ENCODE measurements at regions not wholly inside any gene's neighbourhood (a gene's known extent, or its start where the extent isn't known, plus 50 kb on each side); places are given as distances from the start of the nearest gene placed in this dataset.
"Not testable (repeated sequence)": the region's sequence is repeated elsewhere in the genome, so short reads cannot be mapped to it uniquely, and the experiment has no call there.

DNA sequence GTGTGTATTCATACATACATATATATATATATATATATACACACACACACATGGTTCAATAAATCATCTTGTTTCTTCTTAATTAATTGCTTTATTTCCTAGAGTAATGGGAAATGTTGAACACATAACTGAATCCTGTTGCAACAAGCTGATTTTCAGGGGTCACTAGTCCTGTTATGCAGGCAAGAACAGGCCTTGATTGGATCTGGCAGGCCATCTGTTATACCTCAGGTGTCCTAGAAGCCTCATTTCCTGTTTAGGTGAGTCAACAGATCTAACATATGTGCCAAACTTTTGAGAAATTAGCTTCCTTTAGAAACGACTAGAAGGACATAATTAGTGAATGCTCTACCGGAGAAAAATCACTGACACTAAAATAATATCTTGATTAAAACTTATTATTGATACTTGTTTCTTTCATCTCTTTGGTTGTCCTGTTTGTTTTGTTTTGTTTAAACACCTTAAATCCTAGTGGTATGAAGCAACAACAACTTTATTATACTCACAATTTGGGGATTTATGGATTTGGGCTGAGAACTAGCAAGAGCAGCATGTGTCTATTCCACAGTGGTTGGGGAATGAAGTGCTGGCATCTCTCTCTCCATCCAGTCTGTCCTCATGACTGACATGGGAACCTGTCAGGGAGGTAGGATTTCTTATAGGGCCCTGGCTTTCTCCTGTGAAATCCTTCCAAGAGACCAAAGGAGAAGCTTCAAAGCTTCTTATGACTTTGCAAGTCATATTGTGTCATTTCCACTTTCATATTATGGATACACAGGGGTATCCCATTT lies 552.6 kb downstream of the NSUN3 start:
- DNase-seq = no peak

DNA sequence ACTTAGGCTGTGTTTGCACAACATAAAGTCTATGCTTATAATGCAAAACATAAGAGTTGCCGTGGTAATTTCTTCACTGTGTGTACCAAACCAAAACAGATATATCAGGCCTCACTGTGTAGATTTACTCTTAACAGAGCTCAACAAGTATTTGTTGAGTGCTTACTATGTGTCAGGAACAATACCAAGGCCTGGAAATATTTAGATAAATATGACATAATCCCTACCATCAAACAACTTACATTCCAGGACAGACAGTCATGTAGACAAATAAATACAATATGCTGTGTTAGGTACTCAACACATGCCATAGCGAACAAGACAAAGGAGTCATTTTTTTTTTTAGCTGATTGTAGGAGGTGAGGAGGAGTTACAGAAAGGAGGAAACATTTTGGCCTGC lies 554.0 kb downstream of the NSUN3 start:
- no peak for DNase-seq

DNA sequence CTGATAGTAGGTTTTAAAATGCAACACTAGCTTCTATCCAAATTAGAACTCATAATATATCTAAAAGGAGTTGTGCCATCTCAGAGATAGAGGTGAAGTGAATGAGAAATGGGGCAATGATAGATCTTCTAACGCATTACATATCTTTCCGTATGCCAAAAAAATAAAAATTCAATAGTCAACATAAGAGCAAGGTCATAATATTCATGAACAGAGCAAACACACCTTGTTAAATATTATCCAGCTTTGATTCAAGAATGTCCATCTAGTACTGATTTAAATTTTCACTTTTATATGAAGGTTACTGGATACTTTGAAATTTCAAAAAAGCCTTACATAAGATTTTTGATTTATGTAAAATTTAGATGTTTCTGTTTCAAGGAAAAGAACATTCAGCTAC lies 554.5 kb downstream of the NSUN3 start:
- DNase-seq = no peak

DNA sequence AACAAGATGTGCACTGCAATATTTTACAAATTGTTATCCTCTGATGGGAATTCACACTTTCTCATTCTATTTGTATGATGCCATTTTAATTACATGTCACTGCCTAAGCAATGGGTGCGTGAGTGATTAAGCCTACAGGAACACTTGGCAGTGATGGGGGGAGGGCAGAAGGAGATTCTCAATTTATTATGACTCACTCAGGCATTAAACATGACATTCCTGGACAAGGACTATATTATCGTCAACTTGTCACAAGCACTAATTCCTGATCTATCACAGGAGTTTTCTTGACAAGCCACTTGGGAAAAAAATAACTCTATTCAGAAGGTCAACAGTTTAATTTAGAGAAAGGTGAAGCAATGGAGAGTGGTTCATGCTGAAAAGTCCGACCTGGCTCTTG lies 556.8 kb downstream of the NSUN3 start:
- DNase-seq = no peak

DNA sequence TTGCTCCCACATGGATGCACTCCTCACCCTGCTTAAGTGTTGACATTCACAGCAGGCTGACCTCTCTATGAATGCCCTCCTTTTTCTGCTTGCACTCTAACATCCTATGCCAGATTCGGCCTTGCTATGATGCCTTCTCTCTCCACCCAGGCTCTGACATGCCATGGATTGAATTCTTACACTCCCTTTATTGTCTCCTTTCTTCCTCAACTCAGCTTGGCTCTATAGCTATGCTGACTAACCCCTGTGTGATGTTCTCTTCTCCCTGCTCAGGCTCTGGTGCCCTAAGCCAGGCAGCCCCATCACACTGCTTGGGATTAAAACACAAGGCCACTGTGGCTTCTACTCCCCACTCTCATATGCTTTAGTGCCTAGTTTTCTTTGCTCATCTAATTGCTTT lies 563.7 kb downstream of the NSUN3 start:
- no peak for DNase-seq

DNA sequence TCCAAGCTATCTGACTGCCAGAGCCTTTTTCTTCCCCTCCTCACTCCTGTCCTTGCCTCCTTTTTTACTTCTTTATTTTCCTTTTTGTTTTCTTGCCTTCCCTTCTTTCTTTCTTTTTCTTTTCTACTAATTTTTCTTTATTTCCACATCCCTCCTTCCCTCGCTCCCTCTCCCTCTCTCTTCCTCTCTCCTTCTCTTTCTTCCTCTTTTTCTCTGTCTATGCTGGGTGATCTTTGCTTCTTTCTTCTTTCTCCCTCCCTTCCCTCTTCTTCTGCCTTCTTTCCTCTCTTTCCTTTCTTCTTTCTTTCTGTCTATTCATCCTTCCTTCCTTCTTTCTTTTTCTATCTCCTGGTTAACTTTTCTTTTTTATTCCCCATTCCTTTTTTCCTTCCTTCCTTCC lies 564.8 kb downstream of the NSUN3 start:
- no peak for DNase-seq

DNA sequence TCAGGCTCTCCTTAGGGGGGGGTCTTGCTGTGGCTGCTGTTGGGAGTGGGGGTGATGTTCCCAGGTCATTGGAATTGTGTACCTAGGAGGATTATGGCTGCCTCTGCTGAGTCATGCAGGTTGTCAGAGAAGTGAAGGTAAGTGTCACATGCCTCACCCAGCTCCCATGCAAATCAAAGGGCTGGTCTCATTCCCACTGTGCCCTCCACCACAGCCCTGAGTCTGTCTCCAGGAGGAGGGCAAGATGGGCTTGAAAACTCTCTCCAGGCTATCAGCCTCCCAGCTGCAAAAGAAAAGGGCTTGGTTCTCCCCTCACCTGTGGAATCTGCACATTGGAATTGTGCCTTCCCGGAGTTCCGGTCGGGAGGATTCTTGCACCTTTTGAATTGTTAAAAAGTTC lies 580.5 kb downstream of the NSUN3 start:
- no peak for DNase-seq

DNA sequence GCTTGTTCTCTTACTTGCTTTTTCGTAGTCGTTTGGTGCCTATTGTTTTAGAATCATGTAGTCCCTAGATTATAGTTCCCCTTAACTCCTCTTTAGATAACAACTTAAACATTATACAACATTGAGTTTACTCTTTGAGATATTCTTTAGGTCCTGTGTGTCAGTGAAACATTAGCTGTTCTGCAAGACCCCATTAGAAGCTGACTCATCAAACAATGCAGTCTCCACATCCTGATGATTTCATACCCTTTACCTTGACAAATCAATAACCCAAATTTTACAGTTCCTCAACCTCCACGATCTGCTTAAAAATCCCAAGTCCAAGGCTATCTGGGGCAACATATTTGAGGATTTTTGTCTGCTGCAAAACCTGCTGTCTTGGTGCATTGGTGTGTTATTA lies 582.9 kb downstream of the NSUN3 start:
- DNase-seq = no peak

DNA sequence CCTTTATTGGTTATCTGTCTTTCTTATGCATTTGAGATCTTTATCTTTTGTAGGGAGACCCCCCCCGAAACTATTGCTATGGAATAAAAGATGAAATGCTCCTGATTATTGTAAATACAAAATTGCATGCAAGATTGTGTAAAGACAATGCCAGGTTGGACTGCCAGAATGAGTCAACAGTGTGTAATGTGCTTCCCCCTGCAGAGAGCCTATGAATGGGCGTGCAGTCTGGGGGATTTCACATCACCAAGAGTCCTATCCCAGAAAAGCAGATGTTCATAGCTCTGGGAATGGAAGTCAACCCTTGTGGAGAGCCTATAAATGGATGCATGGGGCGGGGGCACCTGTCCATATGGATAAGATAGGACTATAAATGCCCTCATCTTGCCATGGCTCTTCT lies 584.3 kb downstream of the NSUN3 start:
- no peak for DNase-seq

DNA sequence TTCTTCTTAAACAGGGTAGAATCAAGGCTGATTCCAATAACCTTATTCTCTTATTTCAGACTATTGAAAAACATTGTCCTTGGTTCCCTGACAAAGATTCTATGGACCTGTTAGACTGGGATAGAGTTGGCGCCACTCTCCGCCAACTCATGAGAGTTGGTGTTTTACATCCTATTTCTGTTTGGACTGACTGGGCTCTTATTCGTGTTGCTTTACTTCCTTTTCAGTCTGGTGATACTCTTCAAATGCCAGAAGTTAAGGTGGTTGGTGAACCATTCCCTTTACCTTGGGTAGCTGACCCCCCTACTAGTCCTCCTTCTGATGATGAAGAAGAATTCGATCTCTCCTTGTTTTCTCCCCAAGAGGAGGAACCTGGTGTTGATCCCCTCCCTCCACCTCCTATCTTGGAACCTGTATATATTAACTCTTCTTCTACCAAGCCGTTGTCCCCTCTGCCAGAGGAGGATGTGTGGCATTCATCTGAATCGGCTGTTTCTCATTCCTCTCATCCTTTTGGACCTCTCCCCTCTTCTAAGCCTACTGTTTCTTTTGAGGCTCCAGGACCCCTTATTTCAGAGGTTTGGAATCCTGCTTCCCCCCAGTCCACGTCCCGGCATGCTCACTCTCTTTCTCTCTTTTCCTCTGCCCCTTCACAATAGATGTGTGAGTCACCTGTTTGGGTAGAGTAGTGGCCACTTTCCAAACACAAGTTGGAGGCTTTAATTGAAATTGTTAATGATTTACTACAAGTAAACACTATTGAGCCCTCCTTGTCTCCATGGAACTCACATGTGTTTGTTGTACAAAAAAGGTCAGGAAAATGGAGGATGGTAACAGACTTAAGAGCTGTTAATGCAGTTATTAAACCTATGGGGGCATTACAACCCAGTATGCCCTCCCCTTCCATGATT lies 585.7 kb downstream of the NSUN3 start:
- not testable (repeated sequence) for DNase-seq

DNA sequence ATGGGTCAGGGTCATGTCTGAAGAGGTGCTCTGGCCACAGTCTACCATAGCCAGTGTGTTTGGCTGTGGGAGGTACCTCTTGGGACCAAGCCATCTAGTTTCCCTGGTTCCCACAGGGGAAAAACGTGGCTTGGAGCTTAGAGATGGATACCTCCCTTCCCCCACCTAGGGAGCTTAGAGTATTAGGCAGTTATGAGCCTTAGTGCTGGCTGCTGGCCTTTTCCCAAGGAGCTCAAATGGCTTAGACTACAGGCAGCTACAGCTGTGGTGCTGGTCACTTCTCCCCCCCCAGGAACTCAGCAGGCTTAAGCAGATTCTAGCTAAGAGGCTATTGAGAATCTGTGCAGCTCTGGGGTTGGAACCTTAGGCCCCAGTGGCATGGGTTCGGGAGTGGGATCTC lies 591.2 kb downstream of the NSUN3 start:
- no peak for DNase-seq

DNA sequence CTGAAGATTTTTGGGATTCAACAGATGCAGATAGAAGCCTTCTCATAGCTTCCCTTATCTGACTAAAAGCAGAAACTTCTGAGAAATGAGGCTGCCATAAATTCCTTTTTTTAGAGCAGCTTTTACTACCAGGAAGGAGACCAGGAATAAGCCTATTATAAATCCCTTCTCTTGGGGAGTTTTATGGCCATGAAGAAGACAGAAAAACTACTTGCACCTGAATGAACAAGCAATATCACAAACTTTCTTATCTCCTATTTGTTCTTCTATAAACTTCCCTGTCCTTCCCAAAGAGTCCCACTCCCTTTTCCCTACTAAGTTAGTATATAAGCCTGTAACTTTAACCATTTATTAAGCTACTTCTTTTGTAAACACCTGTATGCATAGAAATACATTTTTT lies 603.1 kb downstream of the NSUN3 start:
- DNase-seq = no peak

DNA sequence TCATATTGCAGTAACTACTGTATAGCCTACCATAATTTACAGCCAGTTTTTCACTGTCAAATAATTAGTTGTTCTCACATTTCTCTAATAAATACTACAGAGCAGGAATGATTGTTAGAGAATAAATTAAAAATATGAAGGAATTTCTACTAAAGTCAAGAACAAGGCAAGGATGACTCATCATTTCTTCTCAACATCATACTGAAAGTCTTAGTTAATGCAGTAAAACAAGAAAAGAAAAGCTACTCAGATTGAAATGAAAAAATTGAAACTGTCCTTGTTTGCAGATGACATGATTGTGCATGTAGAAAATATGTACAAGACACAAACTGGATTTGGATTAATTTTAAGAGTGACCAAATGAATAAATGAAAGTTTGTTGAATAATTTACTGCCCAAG lies 608.2 kb downstream of the NSUN3 start:
- no peak for DNase-seq

DNA sequence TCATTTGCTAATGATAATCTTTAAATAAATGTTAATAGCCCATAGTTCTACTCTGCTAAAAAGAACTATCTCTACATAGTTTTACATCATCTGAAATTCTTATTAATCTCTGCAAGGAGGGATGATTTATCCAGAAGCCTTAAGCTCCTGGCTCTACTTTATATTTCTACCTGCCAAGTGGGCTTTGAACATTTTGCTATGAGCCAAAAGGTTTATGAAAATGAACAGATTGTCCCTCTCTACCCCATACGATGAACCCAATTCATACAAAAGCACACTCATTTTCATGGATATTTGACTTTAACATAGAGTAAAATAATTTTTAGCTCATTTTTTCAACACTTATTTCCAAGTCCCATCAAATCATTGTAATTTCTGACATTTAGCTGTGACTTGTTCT lies 611.0 kb downstream of the NSUN3 start:
- no peak for DNase-seq

DNA sequence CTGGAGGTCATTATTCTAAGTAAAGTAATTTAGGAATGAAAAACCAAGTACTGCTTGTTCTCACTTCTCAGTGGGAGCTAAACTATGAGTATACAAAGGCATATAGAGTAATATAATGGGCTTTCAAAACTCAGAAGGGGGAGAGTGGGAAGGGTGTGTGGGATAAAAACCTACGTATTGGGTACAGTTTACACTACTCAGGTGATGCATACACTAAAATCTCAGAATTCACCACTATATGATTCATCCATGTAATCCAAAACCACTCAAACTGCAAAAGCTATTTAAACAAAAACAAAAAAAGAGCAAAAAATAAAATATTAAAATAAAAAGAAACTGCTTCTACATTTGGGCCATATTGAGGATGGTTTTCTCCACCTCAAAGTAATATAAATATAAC lies 623.3 kb downstream of the NSUN3 start:
- DNase-seq = no peak

DNA sequence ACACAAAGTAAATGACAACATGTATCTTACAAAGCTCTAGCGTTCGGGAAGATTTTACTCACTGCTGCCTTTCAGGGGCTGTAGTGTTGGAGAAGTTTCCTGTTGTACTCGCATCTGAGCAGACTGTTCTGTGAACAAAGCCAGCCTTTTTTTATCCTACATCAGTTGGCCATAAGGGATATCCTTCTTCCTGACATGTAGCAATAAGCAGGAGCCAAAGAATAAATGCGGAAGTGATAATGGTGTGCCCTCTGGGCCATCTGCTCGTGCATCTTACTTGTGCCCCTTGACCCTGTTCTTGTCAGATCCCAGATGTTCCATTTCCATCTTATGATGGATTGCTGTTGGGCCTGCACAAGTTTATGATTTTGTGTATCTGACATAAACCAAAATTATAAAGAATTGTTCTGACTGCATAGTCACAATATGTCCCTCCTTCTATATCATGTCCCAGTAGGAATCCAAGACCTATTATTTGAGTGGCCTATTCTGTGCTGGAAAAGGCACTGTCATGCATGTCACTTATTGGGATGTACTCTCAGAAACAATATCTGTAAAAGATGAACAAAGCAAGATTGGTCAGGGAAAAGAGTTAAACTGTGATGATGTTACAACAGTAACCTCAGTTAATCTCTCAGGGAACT lies 631.3 kb downstream of the NSUN3 start:
- no peak for DNase-seq

DNA sequence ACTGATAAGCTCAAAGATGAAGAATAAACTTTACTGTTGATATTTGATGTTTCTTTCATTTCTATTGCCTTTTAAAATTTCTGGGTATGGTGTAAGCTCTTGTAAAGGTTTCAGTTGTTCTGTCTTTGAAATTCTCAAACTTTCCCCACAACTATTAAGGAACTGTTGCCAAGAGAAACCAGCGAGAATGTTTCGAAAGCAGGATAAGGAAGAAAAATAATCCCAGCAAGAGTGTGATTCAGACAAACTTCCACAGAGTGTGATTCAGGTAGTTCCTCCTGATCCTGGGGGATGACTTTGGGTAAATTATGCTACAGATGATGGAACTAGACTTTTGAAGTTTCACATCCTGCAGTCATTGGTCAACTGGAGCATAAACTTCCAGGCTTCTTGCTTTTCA lies 632.0 kb downstream of the NSUN3 start:
- no peak for DNase-seq

DNA sequence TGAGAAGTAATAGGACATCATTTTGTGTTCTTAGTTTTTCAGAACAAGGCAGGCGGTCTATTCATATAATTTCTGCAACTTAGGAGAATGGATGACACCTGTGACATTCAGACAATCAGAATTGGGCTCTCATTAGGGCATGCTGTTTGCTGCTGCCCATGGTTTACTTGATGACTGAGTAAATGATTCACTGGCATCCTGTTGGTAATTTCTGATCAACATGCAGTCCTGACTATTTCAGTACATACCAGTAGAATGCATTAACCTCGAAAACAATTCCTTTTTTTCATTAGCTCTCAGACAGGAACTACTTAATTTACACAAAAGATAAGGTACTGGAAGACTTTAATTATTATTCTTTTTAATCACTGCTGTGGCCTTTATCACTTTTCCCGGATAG lies 641.6 kb downstream of the NSUN3 start:
- no peak for DNase-seq

DNA sequence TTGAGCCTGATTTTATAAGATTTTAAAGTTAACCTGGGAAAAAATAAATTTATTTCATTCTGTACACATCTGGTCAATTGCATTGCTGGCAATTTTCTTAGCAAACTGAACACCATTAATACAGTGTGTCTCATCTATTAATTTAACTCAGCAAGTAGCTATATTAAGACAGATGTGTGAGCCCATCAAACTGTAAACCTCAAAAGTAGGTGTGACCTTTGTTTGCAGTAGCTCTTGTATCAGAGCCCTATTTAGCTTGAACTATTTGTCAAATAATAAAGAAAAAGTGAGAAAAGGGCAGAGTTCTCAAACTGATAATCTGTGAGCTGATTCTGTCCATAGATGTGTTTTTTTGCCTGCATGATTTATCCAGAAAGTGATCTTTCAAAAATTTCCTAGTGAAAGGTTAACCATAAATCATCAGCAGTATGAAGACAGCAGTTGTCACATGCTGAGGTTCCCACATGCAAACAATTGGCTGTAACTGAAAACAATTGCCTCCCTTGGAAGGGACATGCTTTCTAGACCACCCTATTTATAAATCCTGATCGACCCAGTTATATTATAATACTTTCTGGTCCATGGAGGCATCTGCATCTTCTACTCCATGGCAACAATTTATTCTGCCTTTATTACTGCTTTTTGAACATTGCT lies 646.5 kb downstream of the NSUN3 start:
- DNase-seq = no peak

DNA sequence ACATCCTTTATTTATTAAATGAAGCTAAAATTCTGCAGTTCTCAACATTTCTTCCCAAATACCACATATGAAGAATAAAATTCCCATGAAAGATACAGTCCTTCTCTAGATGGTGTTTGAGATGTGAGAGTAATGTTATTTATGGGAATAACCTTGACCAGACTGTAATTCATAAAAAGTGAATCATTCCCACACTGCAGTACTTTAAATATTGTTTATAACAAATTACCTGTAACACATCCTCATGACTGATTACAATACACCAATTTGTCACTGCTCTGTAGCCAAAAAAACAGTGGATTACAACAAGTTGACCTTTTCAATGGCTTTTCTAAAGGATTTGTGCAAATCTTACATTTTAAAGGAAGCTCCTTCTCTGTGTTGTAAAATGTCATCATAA lies 651.3 kb downstream of the NSUN3 start:
- no peak for DNase-seq

DNA sequence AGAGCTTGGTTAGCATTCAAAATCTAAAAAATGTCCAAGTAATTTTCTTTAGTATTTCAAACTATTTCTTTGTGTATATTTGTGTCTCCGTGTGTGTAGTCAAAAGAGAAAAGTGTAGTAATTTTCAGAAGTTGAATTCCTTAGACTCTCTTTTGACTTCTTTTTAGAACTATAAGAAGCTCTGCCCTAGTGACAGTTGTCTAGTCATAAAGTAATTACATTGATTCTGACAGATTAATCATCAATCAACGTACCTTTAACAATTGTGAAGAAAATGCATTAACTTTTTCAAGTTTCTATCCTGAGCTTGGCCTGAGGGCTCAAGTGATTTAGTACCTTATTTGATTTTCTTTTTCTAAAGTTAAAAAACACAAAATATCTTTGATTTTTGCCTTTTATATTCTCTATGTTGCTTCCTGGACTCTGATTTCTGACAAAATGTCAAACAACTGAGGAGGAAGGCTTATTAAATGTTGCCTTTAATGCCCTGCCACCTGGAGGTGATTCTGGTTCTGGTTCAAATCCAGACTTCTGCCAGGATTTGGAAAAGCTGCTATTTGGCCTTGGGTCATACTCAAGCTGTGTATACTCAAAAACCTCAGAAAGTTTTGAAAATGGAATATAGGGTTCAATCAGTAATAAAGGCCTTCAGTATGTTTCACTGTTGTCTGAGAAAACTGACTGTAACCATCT lies 653.6 kb downstream of the NSUN3 start:
- DNase-seq = no peak

DNA sequence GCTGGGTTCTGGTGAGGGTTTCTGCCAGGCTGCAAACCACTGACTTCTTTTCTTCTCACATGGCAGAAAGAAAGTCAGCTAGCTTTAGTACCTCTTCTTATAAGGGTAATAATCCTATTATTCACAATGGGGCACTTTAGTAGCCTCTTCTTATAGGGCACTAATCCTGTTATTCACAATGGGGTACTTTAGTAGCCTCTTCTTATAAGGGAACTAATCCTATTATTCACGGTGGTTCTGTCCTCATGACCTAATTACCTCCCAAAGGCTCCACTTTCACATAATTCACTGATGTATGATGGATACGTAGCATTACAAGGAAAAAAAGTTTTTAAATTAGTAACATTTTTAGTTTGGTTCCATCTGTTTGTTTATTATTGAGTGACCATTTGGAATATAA lies 671.3 kb downstream of the NSUN3 start:
- DNase-seq = no peak

DNA sequence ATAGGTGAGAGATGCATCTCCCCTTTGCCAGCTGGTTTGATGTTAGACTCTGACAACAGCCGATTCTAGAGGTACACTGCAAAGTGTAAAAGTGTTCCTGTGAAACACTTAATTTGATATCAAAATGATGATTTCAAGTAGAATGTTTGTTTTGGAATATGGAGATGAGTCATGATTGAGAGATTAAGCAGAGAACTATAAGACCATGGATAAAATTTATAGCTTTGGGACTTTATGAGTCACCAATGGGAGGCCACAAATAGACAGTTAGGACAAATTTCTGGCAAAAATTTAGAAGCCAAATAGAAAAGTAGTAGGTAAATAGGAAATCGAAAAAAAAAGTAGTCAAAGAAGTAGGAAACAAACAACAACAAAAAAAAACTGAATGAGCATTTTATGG lies 672.5 kb downstream of the NSUN3 start:
- DNase-seq = no peak

Measured in stimulated activated CD4-positive, alpha-beta T cell treated with anti-CD3 and anti-CD28 coated beads, Interleukin-1b, Interleukin-23, amount 100 ng/mL, for 48 hours (primary cell).